PC-9 (cell line): ENCODE measurements at regions not wholly inside any gene's neighbourhood (a gene's known extent, or its start where the extent isn't known, plus 50 kb on each side); places are given as distances from the start of the nearest gene placed in this dataset.

Source experiments
- BruUV-seq: library from RNA; stranded (reverse); fragments of 400-500 nt; replicated peaks from 2 replicates; lab custom pipeline; 2021; lab: Mats Ljungman, UMichigan
- CTCF ChIA-PET: fragments of 300-600 bp; sonication (Branson Sonifier 250); formaldehyde crosslinking; loops from one replicate; lab custom pipeline; 2022; ENCODE audit warnings: antibody characterized with exemption; lab: Charles Lee
- POLR2A ChIA-PET: fragments of 300-600 bp; sonication (Branson Sonifier 250); formaldehyde crosslinking; loops from one replicate; lab custom pipeline; 2022; ENCODE audit warnings: antibody characterized with exemption; ENCODE audit not compliant: unreplicated experiment; lab: Charles Lee
- DNase-seq, 2 experiments: peaks; one replicate each; pipeline versions ENCODE4 v3.0.0 to v3.0.0-alpha.2; 2015 to 2022; ENCODE audit warnings: mixed read lengths in 1 of 2
- H2AFZ ChIP-seq: fragments of 200-600 bp; sonication (generic); 2 replicates; pipeline ENCODE4 v1.8.1; 2017; ENCODE audit warnings: antibody characterized with exemption
- H3F3A ChIP-seq: fragments of 200-600 bp; sonication (generic); 2 replicates; pipeline ENCODE4 v1.8.1; 2017; ENCODE audit warnings: antibody characterized with exemption, mild to moderate bottlenecking, low read depth; ENCODE audit not compliant: insufficient read depth
- H3K27ac ChIP-seq: fragments of 200-600 bp; sonication (generic); 2 replicates; pipeline ENCODE4 v1.6.1; 2016; ENCODE audit warnings: mixed run types
- H3K27me3 ChIP-seq: fragments of 200-600 bp; sonication (generic); 2 replicates; pipeline ENCODE4 v1.6.1; 2016; ENCODE audit warnings: low read depth, mixed run types; ENCODE audit not compliant: insufficient read depth
- H3K36me3 ChIP-seq: fragments of 200-600 bp; sonication (generic); 2 replicates; pipeline ENCODE4 v1.6.1; 2016; ENCODE audit warnings: low read depth, mixed run types
- H3K4me1 ChIP-seq: fragments of 200-600 bp; sonication (generic); replicated peaks from 2 replicates; pipeline ENCODE4 v1.6.1; 2016; ENCODE audit warnings: mixed run types; ENCODE audit not compliant: insufficient read depth
- H3K4me2 ChIP-seq: fragments of 200-600 bp; sonication (generic); 2 replicates; pipeline ENCODE4 v1.6.1; 2017; ENCODE audit warnings: mixed run types
- H3K4me3 ChIP-seq: fragments of 200-600 bp; sonication (generic); 2 replicates; pipeline ENCODE4 v1.6.1; 2016; ENCODE audit warnings: mixed run types
- H3K79me2 ChIP-seq: fragments of 200-600 bp; sonication (generic); 2 replicates; pipeline ENCODE4 v1.6.1; 2017; ENCODE audit warnings: low read depth, mixed run types
- H3K9me2 ChIP-seq: fragments of 200-600 bp; sonication (generic); 2 replicates; pipeline ENCODE4 v1.8.1; 2017; ENCODE audit warnings: mild to moderate bottlenecking; ENCODE audit not compliant: insufficient read depth
- H3K9me3 ChIP-seq: fragments of 200-600 bp; sonication (generic); 2 replicates; pipeline ENCODE4 v1.8.1; 2016; ENCODE audit warnings: low read depth; ENCODE audit not compliant: insufficient read depth
- H4K20me1 ChIP-seq: fragments of 200-600 bp; sonication (generic); 2 replicates; pipeline ENCODE4 v1.8.1; 2017; ENCODE audit not compliant: insufficient read depth
- CTCF ChIP-seq: fragments of 200-600 bp; sonication (generic); conservative IDR thresholded peaks from 2 replicates; pipeline ENCODE4 v1.6.1; 2017; ENCODE audit warnings: mixed run types, antibody characterized with exemption, mild to moderate bottlenecking, moderate library complexity
- EZH2 ChIP-seq: fragments of 200-600 bp; sonication (generic); IDR thresholded peaks from 2 replicates; pipeline ENCODE4 v1.8.0; 2017; ENCODE audit warnings: antibody characterized with exemption, low read depth
- intact Hi-C: fragments of 100-400 bp; cut with micrococcal nuclease; formaldehyde crosslinking; loops from one replicate; pipeline ENCODE4 v1.10.0; 2022; ENCODE audit not compliant: unreplicated experiment

DNA sequence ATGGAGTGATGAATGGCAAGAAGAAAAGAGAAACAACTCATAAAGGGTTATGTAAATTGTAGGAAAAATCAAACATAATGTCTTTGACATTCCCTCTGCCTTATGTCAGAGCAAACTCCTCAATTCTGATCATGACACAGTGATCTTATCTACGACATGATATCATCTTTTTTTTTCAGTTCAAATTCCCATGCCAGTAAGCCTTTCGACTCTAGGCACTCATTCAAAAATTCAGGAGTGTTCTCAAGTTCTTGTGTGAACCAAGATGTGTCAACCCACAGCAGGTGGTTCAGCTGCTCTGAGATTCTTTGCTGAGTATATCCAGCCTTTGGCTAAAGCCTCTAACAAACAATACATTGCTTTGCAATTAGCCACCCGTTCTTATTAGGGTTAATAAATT lies 97.1 kb upstream of the ESRRG start:
- no peaks in the 10 kb centered on the region for H4K20me1 ChIP-seq
- no peaks in the 10 kb centered on the region for H3K9me2 ChIP-seq
- no peak overlapping the region for H3K4me3 ChIP-seq
- no peaks in the 10 kb centered on the region for H3F3A ChIP-seq
- no peak overlapping the region for H3K4me2 ChIP-seq
- H3K4me1 ChIP-seq = no peaks in the 10 kb centered on the region
- H3K27ac ChIP-seq = no peak overlapping the region
- H2AFZ ChIP-seq = no peak overlapping the region
- no peak for TF ChIP-seq EZH2
- TF ChIP-seq CTCF = no peak
- no peaks in the 10 kb centered on the region for H3K79me2 ChIP-seq
- intact Hi-C loops = no loop called here
- no peaks in the 10 kb centered on the region for H3K9me3 ChIP-seq
- ChIA-PET CTCF (no interaction called here), POLR2A (no interaction called here)
- H3K27me3 ChIP-seq = no peaks in the 10 kb centered on the region
- H3K36me3 ChIP-seq = no peaks in the 10 kb centered on the region
- BruUV-seq = no TSS peak
- DNase-seq = no peak

DNA sequence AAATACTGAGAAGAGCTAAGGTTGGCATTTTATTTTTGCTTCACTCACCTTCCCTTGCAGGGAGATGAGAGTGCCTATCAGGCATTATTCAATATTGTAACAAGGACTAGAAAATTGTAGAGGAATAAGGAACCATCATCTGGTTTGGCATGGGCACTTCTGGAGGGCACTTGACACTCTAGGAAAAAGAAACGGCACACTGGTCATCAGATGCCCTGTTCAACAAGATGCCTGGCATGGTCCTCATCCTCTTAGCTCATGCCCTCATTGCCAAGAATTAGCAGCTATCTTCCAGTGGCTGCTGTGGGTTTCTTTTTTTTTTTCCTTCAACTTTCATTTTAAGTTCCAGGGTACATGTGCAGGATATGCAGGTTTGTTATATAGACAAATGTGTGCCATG lies 95.1 kb upstream of the ESRRG start:
- no peak for DNase-seq
- Histone ChIP-seq H3F3A (no peaks in the 10 kb centered on the region), H3K4me3 (no peak overlapping the region), H3K9me3 (no peaks in the 10 kb centered on the region), H3K4me2 (no peak overlapping the region), H3K36me3 (no peaks in the 10 kb centered on the region), H3K79me2 (no peaks in the 10 kb centered on the region), H3K27ac (no peak overlapping the region), H3K9me2 (no peaks in the 10 kb centered on the region), H3K4me1 (no peaks in the 10 kb centered on the region), H2AFZ (no peak overlapping the region), H3K27me3 (no peaks in the 10 kb centered on the region), H4K20me1 (no peaks in the 10 kb centered on the region)
- ChIA-PET POLR2A (no interaction called here), CTCF (no interaction called here)
- intact Hi-C loops = no loop called here
- no TSS peak for BruUV-seq
- TF ChIP-seq EZH2 = no peak
- no peak for TF ChIP-seq CTCF

GRCh38 chr1:216815260-216816131 lies 92.3 kb upstream of the ESRRG start:
- CTCF ChIA-PET = no interaction called here

More at GRCh38 chr1:216815260-216816131, 92.3 kb upstream of the ESRRG start:
- Histone ChIP-seq H3K4me2 (no peak overlapping the region), H3K4me1 (no peaks in the 10 kb centered on the region), H3K79me2 (no peaks in the 10 kb centered on the region), H3K9me2 (no peaks in the 10 kb centered on the region), H4K20me1 (no peaks in the 10 kb centered on the region), H3K4me3 (no peak overlapping the region), H3F3A (no peaks in the 10 kb centered on the region), H3K36me3 (no peaks in the 10 kb centered on the region), H3K27me3 (no peaks in the 10 kb centered on the region), H2AFZ (no peak overlapping the region), H3K9me3 (no peaks in the 10 kb centered on the region), H3K27ac (no peak overlapping the region)
- no peak for TF ChIP-seq CTCF
- no peak for TF ChIP-seq EZH2
- no TSS peak for BruUV-seq
- POLR2A ChIA-PET = no interaction called here
- no peak for DNase-seq
- intact Hi-C loops = no loop called here
